SK-N-SH (cell line): ENCODE measurements at regions not wholly inside any gene's neighbourhood (a gene's known extent, or its start where the extent isn't known, plus 50 kb on each side); places are given as distances from the start of the nearest gene placed in this dataset.

Experiments used
- CTCF ChIA-PET: fragments of 300-600, 350-600 bp; formaldehyde crosslinking; extraction: SDS; loops from one replicate; lab custom pipeline; 2021; lab: Yijun Ruan, JAX
- POLR2A ChIA-PET: fragments of 350-600 bp; sonication (Branson Sonifier 250); formaldehyde crosslinking; extraction: SDS; loops from one replicate; lab custom pipeline; 2020; ENCODE audit warnings: antibody characterized with exemption, inconsistent platforms; lab: Yijun Ruan, JAX
- DNase-seq: peaks from one replicate; pipeline ENCODE4 v3.0.0; 2012
- H2AFZ ChIP-seq: fragments of 200-600 bp; sonication (generic); 2 replicates; pipeline ENCODE4 v1.8.1; 2016; ENCODE audit warnings: antibody characterized with exemption, mild to moderate bottlenecking, low read depth
- H3F3A ChIP-seq: fragments of 200-600 bp; sonication (generic); replicated peaks from 2 replicates; pipeline ENCODE3; 2016; ENCODE audit warnings: antibody characterized with exemption, mild to moderate bottlenecking; ENCODE audit not compliant: insufficient read depth
- H3K27ac ChIP-seq, 2 experiments: fragments of 200-500 bp in 1 of 2; fragments of 200-600 bp in 1 of 2; sonication (Bioruptor generic) in 1 of 2; sonication (generic), shearing (Covaris generic) in 1 of 2; 2 replicates each; pipeline versions ENCODE4 v1.5.1 to v1.6.1; 2014 to 2016; ENCODE audit warnings: low read depth in 2 of 2, inconsistent platforms in 1 of 2, low read length in 1 of 2, mild to moderate bottlenecking in 1 of 2, mixed read lengths in 1 of 2
- H3K27me3 ChIP-seq: fragments of 200-600 bp; sonication (generic), shearing (Covaris generic); 2 replicates; pipeline ENCODE4 v1.6.1; 2016; ENCODE audit warnings: mixed run types; ENCODE audit not compliant: insufficient read depth
- H3K36me3 ChIP-seq, 2 experiments: fragments of 200-500 bp in 1 of 2; fragments of 200-600 bp in 1 of 2; sonication (Bioruptor generic) in 1 of 2; sonication (generic) in 1 of 2; replicated peaks in 1 of 2; 2 replicates each; pipeline versions ENCODE3 to v1.5.1; 2014 to 2016; ENCODE audit warnings: low read length in 1 of 2, mild to moderate bottlenecking in 1 of 2; ENCODE audit not compliant: insufficient read depth in 2 of 2, control insufficient read depth in 1 of 2
- H3K4me1 ChIP-seq, 2 experiments: fragments of 200-500 bp in 1 of 2; fragments of 200-600 bp in 1 of 2; sonication (Bioruptor generic) in 1 of 2; sonication (generic), shearing (Covaris generic) in 1 of 2; 2 replicates each; pipeline versions ENCODE4 v1.5.1 to v1.6.1; 2014 to 2016; ENCODE audit warnings: low read depth in 1 of 2, low read length in 1 of 2, mixed run types in 1 of 2; ENCODE audit not compliant: insufficient read depth in 2 of 2, control insufficient read depth in 1 of 2
- H3K4me2 ChIP-seq: fragments of 200-600 bp; sonication (generic), shearing (Covaris generic); 2 replicates; pipeline ENCODE4 v1.6.1; 2017; ENCODE audit warnings: mixed run types
- H3K4me3 ChIP-seq, 2 experiments: fragments of 200-500 bp in 1 of 2; fragments of 200-600 bp in 1 of 2; sonication (Bioruptor generic) in 1 of 2; sonication (generic), shearing (Covaris generic) in 1 of 2; 2 replicates each; pipeline versions ENCODE4 v1.5.1 to v1.8.1; 2014 to 2016; ENCODE audit warnings: low read depth in 2 of 2, inconsistent platforms in 1 of 2, low read length in 1 of 2, mild to moderate bottlenecking in 1 of 2, mixed read lengths in 1 of 2, moderate library complexity in 1 of 2
- H3K79me2 ChIP-seq: fragments of 200-600 bp; sonication (generic); 2 replicates; pipeline ENCODE4 v1.8.1; 2017; ENCODE audit warnings: mild to moderate bottlenecking; ENCODE audit not compliant: insufficient read depth
- H3K9ac ChIP-seq: fragments of 200-600 bp; sonication (generic); 2 replicates; pipeline ENCODE4 v1.6.1; 2017; ENCODE audit warnings: mixed run types
- H3K9me2 ChIP-seq: fragments of 200-600 bp; sonication (generic); 2 replicates; pipeline ENCODE4 v1.6.1; 2017; ENCODE audit warnings: mixed run types
- H3K9me3 ChIP-seq: fragments of 200-600 bp; sonication (generic); 2 replicates; pipeline ENCODE4 v1.6.1; 2017; ENCODE audit warnings: mixed run types, mild to moderate bottlenecking, moderate library complexity
- H4K20me1 ChIP-seq: fragments of 200-600 bp; sonication (generic); 2 replicates; pipeline ENCODE4 v1.6.1; 2017; ENCODE audit warnings: mild to moderate bottlenecking, mixed run types; ENCODE audit not compliant: insufficient read depth
- ELF1 ChIP-seq: IDR thresholded peaks from 2 replicates; pipeline ENCODE4 v1.4.0; 2012
- EP300 ChIP-seq, 2 experiments: IDR thresholded peaks; 2 replicates each; pipeline versions ENCODE4 v1.4.0 to v1.6.1; 2012; ENCODE audit warnings: borderline replicate concordance in 1 of 2, low read depth in 1 of 2, low read length in 1 of 2
- FOSL2 ChIP-seq: IDR thresholded peaks from 2 replicates; pipeline ENCODE4 v1.4.0; 2012; ENCODE audit warnings: low read depth, mild to moderate bottlenecking, moderate library complexity, borderline replicate concordance
- FOXM1 ChIP-seq: IDR thresholded peaks from 2 replicates; pipeline ENCODE4 v1.4.0; 2012; ENCODE audit warnings: low read depth, mild to moderate bottlenecking
- POLR2AphosphoS5 ChIP-seq: IDR thresholded peaks from 2 replicates; pipeline ENCODE4 v1.6.1; 2012; ENCODE audit warnings: low read depth, low read length
- RAD21 ChIP-seq: IDR thresholded peaks from 2 replicates; pipeline ENCODE4 v1.6.1; 2012; ENCODE audit warnings: mild to moderate bottlenecking, low read length
- REST ChIP-seq: IDR thresholded peaks from 2 replicates; pipeline ENCODE4 v1.6.1; 2012; ENCODE audit warnings: mild to moderate bottlenecking, low read depth, low read length, moderate library complexity
- RFX5 ChIP-seq: IDR thresholded peaks from 2 replicates; pipeline ENCODE4 v1.6.1; 2012; ENCODE audit warnings: mild to moderate bottlenecking, improper control_type of control experiment, low read length
- RXRA ChIP-seq: IDR thresholded peaks from 2 replicates; pipeline ENCODE4 v1.4.0; 2012; ENCODE audit warnings: low read depth, mild to moderate bottlenecking, borderline replicate concordance
- SMC3 ChIP-seq: IDR thresholded peaks from 2 replicates; pipeline ENCODE4 v1.6.1; 2012; ENCODE audit warnings: low read depth, low read length, improper control_type of control experiment
- TAF1 ChIP-seq: IDR thresholded peaks from 2 replicates; pipeline ENCODE4 v1.6.1; 2012; ENCODE audit warnings: low read depth, mild to moderate bottlenecking, low read length, moderate library complexity, borderline replicate concordance
- USF2 ChIP-seq: fragments of 150-350 bp; IDR thresholded peaks from 2 replicates; pipeline ENCODE4 v1.6.1; 2017; ENCODE audit warnings: antibody characterized with exemption, low read length, low read depth, borderline replicate concordance
- YY1 ChIP-seq: IDR thresholded peaks from 2 replicates; pipeline ENCODE4 v1.4.0; 2012; ENCODE audit warnings: low read depth, mild to moderate bottlenecking
- WGBS: methylation state at CpG from one replicate; pipeline ENCODE4 v1.1.6; 2017; ENCODE audit warnings: low lambda C conversion rate; 5-methylcytosine and 5-hydroxymethylcytosine counted together
- TF ChIP-seq, protein P1 (sequence below): IDR thresholded peaks from 2 replicates; pipeline ENCODE4 v1.4.0; 2012; ENCODE audit warnings: low read depth
- TF ChIP-seq, protein P2 (sequence below): fragments of 200-600 bp; sonication (generic); IDR thresholded peaks from 2 replicates; pipeline ENCODE4 v1.6.1; 2017; ENCODE audit warnings: antibody characterized with exemption, mild to moderate bottlenecking, moderate library complexity

GRCh38 chr6:122180132-122180531 lies 219.3 kb upstream of the HSF2 start:
- Histone ChIP-seq H3K4me1 (no peaks in the 10 kb centered on the region), H3K9ac (no peak overlapping the region), H3K27ac (no peak overlapping the region), H3K9me2 (no peaks in the 10 kb centered on the region), H3K36me3 (no peaks in the 10 kb centered on the region), H2AFZ (no peak overlapping the region), H3K27me3 (no peaks in the 10 kb centered on the region), H3F3A (no peaks in the 10 kb centered on the region), H3K4me3 (no peak overlapping the region), H3K4me2 (no peak overlapping the region), H4K20me1 (no peaks in the 10 kb centered on the region), H3K9me3 (no peaks in the 10 kb centered on the region), H3K79me2 (no peaks in the 10 kb centered on the region)
- 30% methylated on average over 1 of the region's 1 CpG for WGBS
- POLR2A ChIA-PET, result no interaction called here
- TF ChIP-seq, protein P1, sequence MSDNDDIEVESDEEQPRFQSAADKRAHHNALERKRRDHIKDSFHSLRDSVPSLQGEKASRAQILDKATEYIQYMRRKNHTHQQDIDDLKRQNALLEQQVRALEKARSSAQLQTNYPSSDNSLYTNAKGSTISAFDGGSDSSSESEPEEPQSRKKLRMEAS, result no peak
- TF ChIP-seq POLR2AphosphoS5, result no peak
- no peak for TF ChIP-seq FOSL2
- TF ChIP-seq RXRA, result no peak
- TF ChIP-seq TAF1, result no peak
- TF ChIP-seq YY1, result no peak
- peak; percentile 17; the same call in 1 of the 2 replicates for TF ChIP-seq SMC3
- no peak for TF ChIP-seq EP300 (IDR thresholded peaks at IDR 0.05; ENCODE audit: borderline replicate concordance in 1 of 2, low read depth in 1 of 2, low read length in 1 of 2)
- TF ChIP-seq RFX5, result no peak
- peak; percentile 48 for TF ChIP-seq RAD21
- no peak for TF ChIP-seq ELF1
- TF ChIP-seq USF2, result no peak
- TF ChIP-seq REST, result no peak
- TF ChIP-seq, protein P2, sequence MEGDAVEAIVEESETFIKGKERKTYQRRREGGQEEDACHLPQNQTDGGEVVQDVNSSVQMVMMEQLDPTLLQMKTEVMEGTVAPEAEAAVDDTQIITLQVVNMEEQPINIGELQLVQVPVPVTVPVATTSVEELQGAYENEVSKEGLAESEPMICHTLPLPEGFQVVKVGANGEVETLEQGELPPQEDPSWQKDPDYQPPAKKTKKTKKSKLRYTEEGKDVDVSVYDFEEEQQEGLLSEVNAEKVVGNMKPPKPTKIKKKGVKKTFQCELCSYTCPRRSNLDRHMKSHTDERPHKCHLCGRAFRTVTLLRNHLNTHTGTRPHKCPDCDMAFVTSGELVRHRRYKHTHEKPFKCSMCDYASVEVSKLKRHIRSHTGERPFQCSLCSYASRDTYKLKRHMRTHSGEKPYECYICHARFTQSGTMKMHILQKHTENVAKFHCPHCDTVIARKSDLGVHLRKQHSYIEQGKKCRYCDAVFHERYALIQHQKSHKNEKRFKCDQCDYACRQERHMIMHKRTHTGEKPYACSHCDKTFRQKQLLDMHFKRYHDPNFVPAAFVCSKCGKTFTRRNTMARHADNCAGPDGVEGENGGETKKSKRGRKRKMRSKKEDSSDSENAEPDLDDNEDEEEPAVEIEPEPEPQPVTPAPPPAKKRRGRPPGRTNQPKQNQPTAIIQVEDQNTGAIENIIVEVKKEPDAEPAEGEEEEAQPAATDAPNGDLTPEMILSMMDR, result peak; percentile 39
- no peak for TF ChIP-seq FOXM1
- CTCF ChIA-PET, result interaction anchor here (1.5 to 1.8 kb wide), 2 partner anchors 37 to 749 kb away, joined by 3 to 5 read pairs; no protein-coding TSS in a partner anchor
- DNase-seq, result no peak
